CD4-positive, alpha-beta T cell treated with Interferon alpha-2 for 1 hour (primary cell): ENCODE measurements at regions not wholly inside any gene's neighbourhood (a gene's known extent, or its start where the extent isn't known, plus 50 kb on each side); places are given as distances from the start of the nearest gene placed in this dataset.
"Not testable (repeated sequence)": the region's sequence is repeated elsewhere in the genome, so short reads cannot be mapped to it uniquely, and the experiment has no call there.

Experiments used
- DNase-seq, 2 donors: peaks; one replicate each; pipeline ENCODE4 v3.0.0-alpha.2; 2020 to 2022

- DNase-seq, result no peak
Observed at GRCh38 chr10:20381761-20382160, 515.4 kb downstream of the NEBL start.

DNA sequence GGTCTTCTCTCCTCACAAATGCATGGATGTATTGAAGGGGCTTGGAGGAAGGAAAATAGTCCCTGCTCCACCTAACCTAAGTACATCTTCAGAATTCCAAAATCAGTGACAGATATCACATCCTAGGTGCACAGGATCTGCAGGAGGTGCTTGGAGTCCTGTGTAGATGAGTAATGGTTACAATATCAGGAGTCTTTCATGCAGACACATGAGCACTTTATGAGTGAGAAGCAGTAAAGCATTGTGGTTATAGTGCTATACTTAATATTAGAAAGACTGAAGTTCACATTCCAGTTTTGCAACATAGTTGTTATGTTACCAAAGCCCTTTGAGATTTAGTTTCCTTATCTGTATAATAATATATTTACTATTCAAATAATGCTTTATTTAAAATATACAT, 516.7 kb downstream of the NEBL start:
- DNase-seq, result no peak

DNA sequence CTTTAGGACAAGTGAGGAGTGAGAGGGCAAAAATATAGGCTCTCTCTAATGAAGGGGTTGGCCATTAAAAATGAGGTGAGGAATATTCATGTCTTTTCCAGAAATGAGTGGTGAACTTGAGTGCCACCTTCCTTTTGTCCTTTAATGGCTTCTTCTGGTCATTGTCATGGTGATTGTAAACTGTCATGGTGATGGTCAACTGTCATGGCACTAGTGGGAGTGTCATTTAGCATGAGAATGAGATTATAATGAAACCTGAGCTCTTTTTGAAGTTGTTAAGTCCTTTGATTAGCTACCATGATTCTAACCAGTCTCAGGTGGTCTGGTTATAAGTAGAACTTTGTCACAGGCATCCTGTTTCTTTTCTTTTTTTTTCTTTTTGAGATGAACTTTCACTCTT, 524.4 kb downstream of the NEBL start:
- DNase-seq, result no peak

GRCh38 chr10:20370977-20371533, 526.1 kb downstream of the NEBL start:
- DNase-seq, result not testable (repeated sequence)

DNA sequence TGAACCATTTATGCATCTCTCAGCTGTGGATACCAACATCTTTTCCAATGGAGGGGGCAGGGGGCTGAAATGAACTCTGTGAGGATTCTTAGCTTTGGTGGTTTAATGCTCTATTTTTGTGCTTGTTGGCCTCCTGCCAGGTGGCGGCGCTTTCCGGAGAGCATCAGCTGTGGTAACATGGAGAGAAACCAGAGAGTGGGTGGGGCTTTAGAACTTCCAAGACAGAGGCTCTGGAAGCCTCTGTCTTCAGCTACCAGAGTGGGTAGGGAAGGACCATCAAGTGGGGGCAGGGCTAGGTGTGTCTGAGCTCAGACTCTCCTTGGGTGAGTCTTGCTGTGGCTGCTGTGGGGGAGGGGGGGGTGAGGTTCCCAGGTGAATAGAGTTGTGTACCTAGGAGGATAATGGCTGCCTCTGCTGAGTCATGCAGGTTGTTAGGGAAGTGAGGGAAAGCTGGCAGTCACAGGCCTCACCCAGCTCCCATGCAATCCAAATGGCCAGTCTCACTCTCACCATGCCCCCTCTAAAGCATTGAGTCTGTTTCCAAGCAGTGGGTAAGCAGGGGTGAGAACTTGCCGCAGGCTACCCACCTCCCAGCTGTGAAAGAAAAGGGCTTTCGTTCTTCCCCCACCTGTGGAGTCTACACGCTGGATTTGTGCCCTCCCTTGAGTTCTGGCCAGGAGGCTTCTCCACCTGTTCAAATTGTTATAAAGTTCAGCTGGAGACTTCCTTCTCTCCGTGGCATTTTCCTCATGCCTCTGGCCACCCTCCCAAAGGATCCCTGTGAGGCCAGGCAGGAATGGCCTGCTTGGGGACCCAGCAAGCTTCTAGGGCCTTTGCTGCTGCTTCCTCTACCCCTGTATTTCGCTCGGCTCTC, 527.0 kb downstream of the NEBL start:
- DNase-seq, result no peak

- no peak for DNase-seq
Observed at GRCh38 chr10:20363684-20364083, 533.4 kb downstream of the NEBL start.

- DNase-seq, result no peak
Observed at GRCh38 chr10:20355915-20356314, 539.7 kb downstream of the PLXDC2 start.

DNA sequence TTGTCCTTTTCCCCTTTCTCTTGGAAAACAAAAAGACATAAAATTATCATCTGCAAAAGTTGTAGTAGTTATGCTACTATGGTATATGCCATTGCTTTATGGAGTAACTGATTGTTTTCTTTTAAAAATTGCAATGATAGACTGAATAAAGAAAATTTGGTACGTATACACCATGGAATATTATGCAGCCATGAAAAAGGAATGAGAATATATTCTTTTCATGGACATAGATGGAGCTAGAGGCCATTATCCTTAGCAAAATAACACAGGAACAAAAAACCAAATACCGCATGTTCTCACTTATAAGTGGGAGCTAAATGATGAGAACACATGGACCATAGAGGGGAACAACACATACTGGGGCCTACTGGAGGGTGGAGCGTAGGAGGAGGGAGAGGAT, 538.8 kb downstream of the PLXDC2 start:
- no peak for DNase-seq

DNA sequence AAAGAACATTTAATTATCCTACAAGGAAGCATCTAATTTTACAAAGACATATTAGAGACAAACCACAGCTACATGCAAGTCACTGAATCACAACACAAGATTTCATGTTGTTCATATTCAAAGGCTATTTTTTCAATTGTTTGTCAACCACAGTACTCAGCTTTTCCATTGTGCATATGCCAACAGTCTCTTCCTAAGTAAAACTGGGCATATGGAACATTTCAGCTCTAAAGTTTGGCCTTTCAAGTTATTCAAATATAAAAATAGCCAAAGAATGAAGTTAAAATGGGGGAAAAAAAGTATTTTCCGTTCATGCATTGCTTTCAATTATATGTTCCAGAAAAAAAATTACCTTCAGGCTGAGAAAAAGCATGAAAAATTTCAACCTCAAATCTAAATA, 537.9 kb downstream of the PLXDC2 start:
- no peak for DNase-seq

GRCh38 chr10:20350509-20350908, 534.3 kb downstream of the PLXDC2 start:
- DNase-seq, result no peak

GRCh38 chr10:20343036-20343435, 526.8 kb downstream of the PLXDC2 start:
- no peak for DNase-seq
